Hepatocyte (in vitro differentiated cells): ENCODE measurements at regions not wholly inside any gene's neighbourhood (a gene's known extent, or its start where the extent isn't known, plus 50 kb on each side); places are given as distances from the start of the nearest gene placed in this dataset.

ENCODE experiments used
- DNase-seq: peaks from one replicate; pipeline ENCODE4 v3.0.0-alpha.2; 2016; ENCODE audit warnings: low spot score
- H2AFZ ChIP-seq: fragments of 200-600 bp; sonication (generic); 2 replicates; pipeline ENCODE4 v1.6.0; 2016; ENCODE audit warnings: antibody characterized with exemption, mild to moderate bottlenecking
- H3K27ac ChIP-seq: fragments of 200-600 bp; sonication (generic); 2 replicates; pipeline ENCODE4 v1.5.1; 2016; ENCODE audit warnings: mild to moderate bottlenecking
- H3K27me3 ChIP-seq: fragments of 200-600 bp; sonication (generic); 2 replicates; pipeline ENCODE4 v1.6.1; 2016
- H3K36me3 ChIP-seq: fragments of 200-600 bp; sonication (generic); replicated peaks from 2 replicates; pipeline ENCODE4 v1.5.1; 2016; ENCODE audit warnings: low read depth; ENCODE audit not compliant: insufficient read depth
- H3K4me1 ChIP-seq: fragments of 200-600 bp; sonication (generic); 2 replicates; pipeline ENCODE4 v1.5.1; 2016; ENCODE audit warnings: mild to moderate bottlenecking, moderate library complexity; ENCODE audit not compliant: insufficient read depth
- H3K4me2 ChIP-seq: fragments of 200-600 bp; sonication (generic); 2 replicates; pipeline ENCODE4 v1.6.0; 2016
- H3K4me3 ChIP-seq: fragments of 200-600 bp; sonication (generic); 2 replicates; pipeline ENCODE4 v1.5.1; 2016; ENCODE audit warnings: mild to moderate bottlenecking
- H3K79me2 ChIP-seq: fragments of 200-600 bp; sonication (generic); 2 replicates; pipeline ENCODE4 v1.6.0; 2017; ENCODE audit warnings: mild to moderate bottlenecking
- H3K9me2 ChIP-seq: fragments of 200-600 bp; sonication (generic); replicated peaks from 2 replicates; pipeline ENCODE4 v1.6.0; 2017; ENCODE audit warnings: mild to moderate bottlenecking; ENCODE audit not compliant: insufficient read depth
- H3K9me3 ChIP-seq: fragments of 200-600 bp; sonication (generic); 2 replicates; pipeline ENCODE4 v1.5.1; 2016; ENCODE audit warnings: low read depth, mild to moderate bottlenecking
- H4K20me1 ChIP-seq: fragments of 200-600 bp; sonication (generic); 2 replicates; pipeline ENCODE4 v1.6.0; 2016; ENCODE audit warnings: mild to moderate bottlenecking; ENCODE audit not compliant: insufficient read depth, poor library complexity, severe bottlenecking
- EZH2 ChIP-seq: fragments of 200-600 bp; sonication (generic); IDR thresholded peaks from 2 replicates; pipeline ENCODE4 v1.6.1; 2016; ENCODE audit warnings: antibody characterized with exemption, mild to moderate bottlenecking, borderline replicate concordance
- EZH2phosphoT487 ChIP-seq: fragments of 200-600 bp; sonication (generic); IDR thresholded peaks from one replicate; pipeline ENCODE4 v1.6.1; 2018; ENCODE audit warnings: antibody characterized with exemption, mild to moderate bottlenecking, low read depth, moderate library complexity; ENCODE audit not compliant: unreplicated experiment, severe bottlenecking
- WGBS: methylation state at CpG from one replicate; pipeline ENCODE4 v1.1.6; 2016; ENCODE audit warnings: low lambda C conversion rate; ENCODE audit errors: missing lambda C conversion rate; 5-methylcytosine and 5-hydroxymethylcytosine counted together
- TF ChIP-seq, protein P1 (sequence below): fragments of 200-600 bp; sonication (generic); IDR thresholded peaks from 2 replicates; pipeline ENCODE4 v1.5.1; 2016; ENCODE audit warnings: antibody characterized with exemption, mild to moderate bottlenecking; ENCODE audit not compliant: poor library complexity

DNA sequence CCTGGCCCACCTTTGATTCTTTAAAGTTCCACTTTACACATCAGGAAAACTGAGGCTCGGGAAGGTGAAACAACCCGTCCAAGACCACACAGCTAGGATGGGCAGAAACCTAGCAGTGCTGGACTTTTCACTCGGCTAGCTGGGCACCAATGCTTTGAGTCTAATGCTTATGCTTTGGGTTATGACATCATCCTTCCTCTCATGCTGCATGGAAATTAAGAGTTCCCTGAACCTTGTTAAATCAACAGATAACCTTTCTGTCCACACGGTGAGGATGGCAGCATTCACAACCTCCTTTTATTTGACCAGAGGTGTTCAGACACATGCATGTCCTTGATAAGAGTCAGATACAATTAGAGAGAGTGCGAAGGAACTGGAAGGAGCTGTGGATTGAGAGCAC lies 138.4 kb downstream of the UQCRFS1 start:
- no peak for TF ChIP-seq EZH2phosphoT487
- TF ChIP-seq EZH2 = no peak
- TF ChIP-seq, protein P1, sequence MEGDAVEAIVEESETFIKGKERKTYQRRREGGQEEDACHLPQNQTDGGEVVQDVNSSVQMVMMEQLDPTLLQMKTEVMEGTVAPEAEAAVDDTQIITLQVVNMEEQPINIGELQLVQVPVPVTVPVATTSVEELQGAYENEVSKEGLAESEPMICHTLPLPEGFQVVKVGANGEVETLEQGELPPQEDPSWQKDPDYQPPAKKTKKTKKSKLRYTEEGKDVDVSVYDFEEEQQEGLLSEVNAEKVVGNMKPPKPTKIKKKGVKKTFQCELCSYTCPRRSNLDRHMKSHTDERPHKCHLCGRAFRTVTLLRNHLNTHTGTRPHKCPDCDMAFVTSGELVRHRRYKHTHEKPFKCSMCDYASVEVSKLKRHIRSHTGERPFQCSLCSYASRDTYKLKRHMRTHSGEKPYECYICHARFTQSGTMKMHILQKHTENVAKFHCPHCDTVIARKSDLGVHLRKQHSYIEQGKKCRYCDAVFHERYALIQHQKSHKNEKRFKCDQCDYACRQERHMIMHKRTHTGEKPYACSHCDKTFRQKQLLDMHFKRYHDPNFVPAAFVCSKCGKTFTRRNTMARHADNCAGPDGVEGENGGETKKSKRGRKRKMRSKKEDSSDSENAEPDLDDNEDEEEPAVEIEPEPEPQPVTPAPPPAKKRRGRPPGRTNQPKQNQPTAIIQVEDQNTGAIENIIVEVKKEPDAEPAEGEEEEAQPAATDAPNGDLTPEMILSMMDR = no peak
- H3K27me3 ChIP-seq = no peaks in the 10 kb centered on the region
- no peaks in the 10 kb centered on the region for H3K36me3 ChIP-seq
- H2AFZ ChIP-seq = no peak overlapping the region
- no peak overlapping the region for H3K27ac ChIP-seq
- H3K79me2 ChIP-seq = no peaks in the 10 kb centered on the region
- no peaks in the 10 kb centered on the region for H4K20me1 ChIP-seq
- H3K4me1 ChIP-seq = no peaks in the 10 kb centered on the region
- no peaks in the 10 kb centered on the region for H3K9me2 ChIP-seq
- H3K4me2 ChIP-seq = no peak overlapping the region
- H3K9me3 ChIP-seq = no peaks in the 10 kb centered on the region
- WGBS = 78% methylated on average over 5 of the region's 5 CpGs
- no peak for DNase-seq
- H3K4me3 ChIP-seq = no peak overlapping the region

DNA sequence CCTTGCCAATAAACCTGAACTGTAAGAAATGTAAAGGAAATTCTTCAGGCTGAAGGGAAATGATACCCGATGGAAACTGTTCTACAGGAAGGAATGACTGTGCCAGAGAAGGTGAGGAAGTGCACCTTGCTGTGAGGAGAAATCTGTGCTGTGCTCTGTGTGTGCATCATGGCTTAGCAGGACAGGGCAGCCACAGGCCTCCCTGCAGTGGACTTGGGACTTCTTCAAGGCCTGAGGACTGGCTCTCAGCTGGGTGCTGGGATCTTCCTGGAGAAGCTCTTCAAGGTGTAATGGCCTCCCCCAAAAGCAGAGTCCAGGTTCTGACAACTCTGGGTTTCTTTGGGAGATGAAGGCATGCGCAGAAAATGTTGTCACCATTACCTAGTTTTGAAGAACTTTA lies 145.1 kb downstream of the UQCRFS1 start:
- no peak overlapping the region for H2AFZ ChIP-seq
- H3K4me1 ChIP-seq = no peaks in the 10 kb centered on the region
- no peak overlapping the region for H3K4me3 ChIP-seq
- no peaks in the 10 kb centered on the region for H3K27me3 ChIP-seq
- no peak for DNase-seq
- H3K27ac ChIP-seq = no peak overlapping the region
- no peaks in the 10 kb centered on the region for H3K36me3 ChIP-seq
- no peaks in the 10 kb centered on the region for H4K20me1 ChIP-seq
- H3K4me2 ChIP-seq = no peak overlapping the region
- TF ChIP-seq, protein P1 = no peak
- TF ChIP-seq EZH2phosphoT487 = no peak
- no peak for TF ChIP-seq EZH2
- no peaks in the 10 kb centered on the region for H3K79me2 ChIP-seq
- H3K9me3 ChIP-seq = no peaks in the 10 kb centered on the region
- WGBS = 91% methylated on average over 2 of the region's 2 CpGs
- no peaks in the 10 kb centered on the region for H3K9me2 ChIP-seq

DNA sequence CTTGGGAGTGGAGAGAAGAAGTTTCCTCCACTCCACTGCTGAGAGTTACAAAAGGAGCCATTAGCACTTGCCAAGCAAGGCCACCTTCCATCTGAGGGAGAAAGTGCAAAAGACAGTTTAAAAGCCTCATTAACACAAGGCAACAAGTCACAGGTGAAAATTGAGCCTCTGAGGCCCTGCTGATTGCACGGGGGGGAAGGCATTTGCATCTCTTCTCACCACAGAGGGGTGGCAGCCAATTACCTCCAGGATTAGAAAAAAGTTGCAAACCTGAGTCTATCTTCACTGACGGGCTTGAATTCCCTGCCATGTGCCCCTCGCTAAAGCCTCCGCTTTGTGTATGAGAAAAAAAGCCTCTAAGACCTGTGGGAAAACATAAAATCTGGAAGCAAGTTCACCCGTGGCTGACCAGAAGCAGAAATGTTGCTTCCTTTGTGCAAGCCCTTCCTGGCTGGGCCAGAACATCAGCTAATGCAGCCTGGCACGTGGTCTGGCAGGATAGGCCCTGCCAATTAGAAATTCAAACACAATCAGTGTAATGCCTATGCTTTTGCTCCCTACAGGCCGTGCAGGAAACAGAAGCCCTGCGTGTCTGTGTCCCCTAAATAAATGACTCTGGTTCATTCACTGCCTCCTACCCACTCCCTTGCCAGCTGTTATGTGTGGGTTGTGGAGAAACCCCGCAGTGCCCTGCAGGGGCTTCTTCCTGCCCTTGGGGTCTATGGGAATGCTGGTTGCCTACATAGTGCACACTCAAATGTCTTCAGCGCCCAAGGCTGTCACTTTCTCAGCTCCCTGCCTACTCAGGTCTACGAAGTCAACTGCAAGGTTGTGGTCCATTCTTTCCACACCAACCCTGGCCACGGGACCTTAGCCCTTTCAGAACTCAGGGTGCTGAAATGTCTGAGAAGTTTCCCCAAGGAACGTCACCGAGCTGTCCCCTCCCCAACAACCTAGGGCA lies 150.2 kb downstream of the UQCRFS1 start:
- no peak overlapping the region for H3K27ac ChIP-seq
- 51% methylated on average over 14 of the region's 14 CpGs for WGBS
- no peaks in the 10 kb centered on the region for H3K36me3 ChIP-seq
- no peaks in the 10 kb centered on the region for H4K20me1 ChIP-seq
- H3K79me2 ChIP-seq = no peaks in the 10 kb centered on the region
- H3K9me3 ChIP-seq = no peaks in the 10 kb centered on the region
- H3K4me1 ChIP-seq = no peaks in the 10 kb centered on the region
- H3K9me2 ChIP-seq = no peaks in the 10 kb centered on the region
- no peak for DNase-seq
- no peak overlapping the region for H3K4me3 ChIP-seq
- TF ChIP-seq EZH2 = no peak
- no peak for TF ChIP-seq EZH2phosphoT487
- TF ChIP-seq, protein P1 = no peak
- H3K27me3 ChIP-seq = no peaks in the 10 kb centered on the region
- H3K4me2 ChIP-seq = no peak overlapping the region
- H2AFZ ChIP-seq = no peak overlapping the region
